NOMO-1 (cell line): ENCODE measurements at regions not wholly inside any gene's neighbourhood (a gene's known extent, or its start where the extent isn't known, plus 50 kb on each side); places are given as distances from the start of the nearest gene placed in this dataset.
"Not testable (repeated sequence)": the region's sequence is repeated elsewhere in the genome, so short reads cannot be mapped to it uniquely, and the experiment has no call there.

Experiments used
- DNase-seq, 2 experiments: peaks; one replicate each; lab custom pipeline; 2025; ENCODE audit not compliant: unreplicated experiment in 2 of 2; lab: John Stamatoyannopoulos, UW

DNA sequence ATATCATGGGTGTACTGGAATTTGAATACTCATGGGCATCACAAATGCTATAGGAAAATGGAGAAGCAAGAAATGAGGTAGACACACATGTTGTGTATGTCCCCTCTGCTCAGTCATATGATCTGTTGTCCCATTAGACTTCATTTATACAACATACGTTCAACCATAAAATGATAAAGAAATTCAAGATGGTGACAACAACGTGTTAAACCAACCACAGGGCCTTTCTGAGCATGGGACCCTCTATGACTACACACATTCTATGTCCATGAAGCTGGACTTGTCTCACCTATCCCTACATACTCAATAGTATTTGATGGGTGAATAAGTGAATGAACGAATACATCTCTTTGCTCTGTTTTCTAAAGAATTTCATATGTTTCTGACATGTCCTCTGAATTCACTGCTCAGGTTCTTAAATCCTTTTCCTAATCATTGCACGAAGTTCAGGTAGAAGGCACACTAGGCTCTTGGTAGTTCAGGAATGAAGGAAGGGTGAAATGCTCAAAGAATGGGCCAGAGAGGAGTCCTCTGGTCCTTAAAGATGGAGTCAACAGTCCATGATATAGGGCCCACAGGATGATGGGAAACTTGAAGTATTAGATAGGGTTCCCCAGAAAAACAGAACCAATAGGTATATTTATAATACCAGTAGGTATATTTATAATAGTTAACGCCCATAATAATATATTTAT, 105.7 kb upstream of the PPM1H start:
- no peak for DNase-seq

DNA sequence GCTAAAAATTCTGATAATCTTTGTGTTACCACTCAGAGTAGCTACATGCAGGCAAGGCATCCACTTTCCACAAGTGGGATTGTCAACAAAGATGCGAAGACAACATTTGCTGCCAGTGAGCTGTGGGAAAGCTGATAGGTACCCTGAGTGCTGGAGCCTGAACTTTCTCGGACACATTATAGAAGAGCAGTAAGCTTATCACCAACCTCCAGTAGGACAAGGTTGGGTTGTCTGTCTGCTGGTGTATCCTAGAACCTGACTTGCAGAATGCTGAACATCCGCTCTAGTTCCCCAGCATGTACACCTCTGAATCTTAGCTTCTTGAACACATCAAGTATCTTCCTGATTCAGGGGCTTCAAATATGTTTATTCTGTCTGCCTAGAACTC, 103.8 kb upstream of the PPM1H start:
- no peak for DNase-seq

DNA sequence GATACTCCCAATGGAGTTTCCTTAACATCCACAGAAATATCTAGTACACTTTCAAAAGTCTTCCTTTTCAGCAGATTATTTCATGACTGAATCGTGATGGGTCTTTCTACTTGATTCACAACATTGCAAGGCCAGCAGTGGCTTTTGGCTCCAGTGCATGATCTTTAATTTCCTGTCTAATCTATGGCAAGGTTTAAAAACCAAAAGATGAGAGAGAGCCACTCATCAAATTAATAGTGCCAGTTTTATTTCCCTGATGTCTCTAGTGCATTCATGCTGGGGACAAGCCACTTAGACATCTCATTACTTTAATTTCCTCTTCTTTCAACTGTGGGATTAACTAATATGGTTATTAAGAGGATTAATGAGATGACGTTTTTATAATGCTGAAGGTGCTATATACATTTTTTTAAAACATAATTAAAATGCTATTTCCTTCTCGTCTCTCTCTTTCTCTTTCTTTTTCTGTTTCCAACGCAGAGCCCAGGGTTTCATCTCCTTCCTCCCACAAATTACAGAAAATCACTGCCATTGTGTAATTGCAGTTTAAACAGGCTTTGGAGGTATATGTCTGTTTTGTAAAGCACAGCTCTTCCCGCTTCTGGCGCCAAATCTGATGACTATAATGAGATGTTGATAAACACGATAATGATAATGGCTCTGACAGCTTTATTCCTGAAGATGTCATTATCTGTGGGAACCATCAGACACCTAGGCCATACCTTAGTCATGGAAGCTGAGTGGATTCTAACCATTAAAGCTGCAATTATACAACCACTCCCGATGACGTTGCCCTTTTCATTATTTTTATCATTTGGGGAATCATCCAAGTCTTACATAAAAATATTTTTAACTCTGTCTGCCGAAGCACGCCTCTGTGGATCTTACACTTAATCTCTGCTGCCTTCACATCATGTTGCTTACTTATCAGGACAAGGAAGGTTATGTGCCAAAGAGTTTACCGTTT, 103.1 kb upstream of the PPM1H start:
- DNase-seq, result no peak

DNA sequence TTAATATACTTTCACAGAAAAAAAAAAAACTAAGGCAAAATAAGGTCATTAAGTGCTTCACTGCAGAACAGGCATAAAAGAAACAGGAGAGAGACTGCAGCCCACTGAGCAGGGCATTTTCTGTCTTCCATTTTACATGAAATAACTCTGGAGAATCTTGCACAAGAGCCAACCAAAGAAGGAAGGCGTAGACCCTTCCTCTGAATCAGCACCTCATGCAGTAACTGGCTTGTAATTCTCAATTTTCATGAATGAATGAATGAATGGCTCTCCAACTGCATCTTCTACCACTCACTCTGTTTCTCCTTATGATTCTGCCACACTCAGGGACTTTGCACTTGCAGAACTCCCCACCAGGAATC, 102.0 kb upstream of the PPM1H start:
- DNase-seq, result no peak

DNA sequence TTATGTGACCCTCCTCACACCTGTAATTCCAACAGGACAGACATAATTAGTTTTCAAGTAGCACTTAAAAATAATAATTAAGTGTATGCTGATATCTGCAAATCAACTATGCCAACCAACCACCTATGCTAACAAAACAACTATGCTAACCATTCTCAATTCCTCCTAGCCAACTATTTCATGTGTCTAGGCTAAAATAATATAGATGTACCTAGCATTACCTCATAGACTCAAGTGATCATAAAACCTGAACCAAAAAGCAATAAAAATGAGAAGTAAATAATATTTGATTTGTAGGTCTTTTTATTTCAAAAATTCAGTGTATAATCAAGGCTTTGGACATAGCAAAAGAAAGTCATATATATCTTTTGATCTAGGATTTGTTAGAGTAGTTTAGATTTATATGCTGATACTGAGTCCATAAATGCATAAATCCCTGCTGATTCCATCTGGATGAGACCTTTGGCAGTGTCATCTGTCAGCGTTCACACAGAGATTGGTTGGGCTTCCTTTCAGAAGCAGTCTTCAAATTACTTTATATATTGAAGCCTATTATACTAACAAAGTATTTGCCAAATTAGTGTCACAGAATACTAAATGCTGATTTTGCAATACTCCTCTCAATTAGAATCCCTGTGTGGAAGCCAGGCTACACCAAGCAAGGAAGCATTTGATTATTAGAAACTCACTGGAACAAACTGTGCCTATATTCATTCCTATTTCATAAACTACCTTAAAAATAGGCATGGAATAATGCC, 101.4 kb upstream of the PPM1H start:
- DNase-seq, result no peak

DNA sequence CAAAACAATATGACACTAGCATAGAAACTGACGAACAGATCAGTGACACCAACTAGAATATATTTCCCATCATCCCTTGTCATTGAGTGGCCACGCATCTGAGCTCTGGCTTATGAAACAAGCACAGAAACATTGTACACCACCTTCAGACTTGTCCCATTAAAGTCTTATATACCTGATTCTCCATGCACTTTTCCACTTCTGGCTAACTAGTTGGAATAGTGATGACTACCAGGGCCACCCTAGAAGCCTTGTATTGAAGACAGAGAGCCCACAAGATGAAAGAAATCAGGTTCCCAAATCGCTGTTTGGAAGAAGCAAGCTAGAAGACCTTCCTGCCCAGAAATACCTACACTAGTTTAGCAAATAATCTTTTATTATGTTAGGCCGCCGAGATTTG, 99.7 kb upstream of the PPM1H start:
- DNase-seq, result no peak

DNA sequence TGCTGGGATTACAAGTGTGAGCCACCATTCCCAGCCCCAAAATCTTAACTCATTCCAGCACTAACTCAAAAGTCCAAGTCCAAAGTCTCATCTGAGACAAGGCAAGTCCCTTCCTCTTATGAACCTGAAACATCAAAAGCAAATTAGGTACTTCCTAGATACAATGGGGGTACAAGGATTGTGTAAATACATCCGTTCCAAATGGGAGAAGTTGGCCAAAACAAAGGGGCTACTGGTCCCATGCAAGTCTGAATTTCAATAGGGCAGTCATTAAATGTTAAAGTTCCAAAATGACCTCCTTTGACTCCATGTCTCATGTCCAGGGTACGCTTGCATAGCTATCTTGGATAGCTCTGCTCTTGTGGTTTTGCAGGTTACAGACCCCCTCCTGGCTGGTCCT, 94.7 kb upstream of the PPM1H start:
- no peak for DNase-seq

DNA sequence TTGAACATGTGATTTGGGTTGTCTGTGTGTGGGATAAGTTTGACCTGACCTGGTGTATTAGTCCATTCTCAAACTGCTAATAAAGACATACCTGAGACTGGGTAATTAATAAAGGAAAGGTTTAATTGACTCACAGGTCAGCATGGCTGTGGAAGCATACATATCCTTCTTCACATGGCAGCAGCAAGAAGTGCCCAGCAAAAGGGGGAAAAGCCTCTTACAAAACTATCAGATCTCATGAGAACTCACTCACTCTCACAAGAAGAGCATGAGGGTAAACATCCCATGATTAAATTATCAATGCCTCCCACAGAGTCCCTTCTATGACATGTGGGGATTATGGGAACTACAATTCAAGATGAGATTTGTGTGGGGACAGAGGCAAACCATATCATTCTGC, 94.0 kb upstream of the PPM1H start:
- no peak for DNase-seq

DNA sequence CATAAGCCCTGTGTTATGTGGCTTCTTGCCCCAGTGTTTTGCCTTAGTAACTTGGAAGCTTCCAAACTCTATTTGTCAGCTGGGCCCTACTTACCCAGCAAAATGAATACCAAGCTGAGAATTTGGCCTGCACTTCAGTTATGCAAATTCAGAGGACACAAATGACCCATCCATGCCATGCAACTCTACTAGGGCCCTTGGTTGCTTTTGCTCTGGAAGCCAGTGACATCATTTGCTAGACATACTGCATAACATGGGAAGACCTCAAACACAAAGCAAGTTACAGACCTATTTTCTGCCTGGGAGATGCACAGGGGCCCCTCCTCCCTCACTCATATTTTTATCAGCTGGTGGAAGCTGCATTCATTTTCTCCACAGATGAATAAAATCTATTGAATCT, 90.2 kb upstream of the PPM1H start:
- no peak for DNase-seq

DNA sequence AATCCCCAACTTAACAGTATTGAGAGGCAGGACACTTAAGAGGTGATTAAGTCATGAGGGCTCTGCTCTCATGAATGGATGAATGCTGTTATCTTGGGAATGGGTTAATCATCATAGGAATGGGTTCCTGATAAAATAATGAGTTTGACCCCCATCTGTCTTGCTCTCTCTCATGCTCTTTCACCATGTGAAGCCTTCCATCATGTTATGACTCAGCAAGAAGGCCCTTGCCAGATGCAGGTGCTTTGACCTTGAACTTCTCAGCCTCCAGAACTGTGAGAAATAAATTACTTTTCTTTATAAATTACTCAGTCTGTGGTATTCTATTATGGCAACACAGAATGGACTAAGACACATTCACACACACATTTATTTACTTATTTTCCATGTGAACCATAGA, 89.0 kb upstream of the PPM1H start:
- DNase-seq, result no peak

DNA sequence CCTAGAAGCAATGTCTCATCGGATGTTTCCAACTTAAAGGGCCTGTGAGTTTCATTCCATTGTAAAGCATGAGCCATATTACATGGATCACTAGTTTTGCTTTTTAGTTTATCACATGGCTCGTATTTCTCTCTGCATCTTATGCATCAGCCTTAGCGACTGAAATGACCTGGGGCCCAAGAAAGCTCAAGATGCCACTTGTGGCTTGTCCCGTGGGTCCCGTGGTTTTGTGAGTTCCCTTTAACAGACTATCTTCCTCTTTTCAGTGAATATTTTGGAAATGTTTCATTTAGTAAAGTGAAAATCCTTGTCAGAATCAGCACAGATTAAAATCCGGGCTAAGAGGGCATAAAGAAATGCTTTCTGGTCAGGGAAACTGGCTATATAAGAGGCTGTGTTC, 86.2 kb upstream of the PPM1H start:
- DNase-seq, result peak in 1 of 2 experiments; percentile 11

DNA sequence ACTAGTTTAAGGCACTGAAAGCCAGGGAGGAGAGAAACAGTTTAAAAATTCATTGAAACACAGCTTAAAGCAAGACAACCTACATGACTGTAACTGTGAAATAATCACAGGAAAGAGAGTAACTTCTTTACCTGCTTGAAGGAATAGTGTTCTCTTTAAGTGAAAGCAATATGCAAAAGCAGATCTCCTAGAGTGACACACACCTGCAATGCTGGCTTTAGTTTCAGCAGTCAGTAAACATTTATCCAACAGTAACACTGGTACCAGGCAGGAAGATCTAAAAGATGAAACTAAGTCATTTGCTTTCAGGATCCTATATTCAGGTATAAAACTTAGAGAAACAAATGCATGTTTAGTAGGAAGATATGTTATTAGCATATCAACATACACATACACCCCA, 85.3 kb upstream of the PPM1H start:
- DNase-seq, result no peak

DNA sequence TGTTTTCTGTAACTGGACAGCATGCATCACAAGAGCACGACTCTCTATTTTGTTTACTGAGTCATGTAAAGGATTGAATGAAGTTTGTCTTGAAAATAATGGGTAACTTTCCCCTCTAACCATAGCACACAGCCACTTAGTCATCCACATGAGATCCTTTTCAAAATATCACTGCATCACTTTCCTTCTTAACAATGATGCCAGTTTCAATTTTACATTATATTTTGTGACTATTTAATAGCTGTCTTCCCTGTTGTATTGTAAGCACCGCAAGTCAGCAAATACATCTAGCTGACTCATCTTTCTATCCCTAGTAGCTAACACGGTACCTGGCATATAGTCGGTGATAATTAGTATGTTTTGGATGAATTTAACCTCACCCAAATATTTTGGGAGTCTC, 83.3 kb upstream of the PPM1H start:
- DNase-seq, result no peak

DNA sequence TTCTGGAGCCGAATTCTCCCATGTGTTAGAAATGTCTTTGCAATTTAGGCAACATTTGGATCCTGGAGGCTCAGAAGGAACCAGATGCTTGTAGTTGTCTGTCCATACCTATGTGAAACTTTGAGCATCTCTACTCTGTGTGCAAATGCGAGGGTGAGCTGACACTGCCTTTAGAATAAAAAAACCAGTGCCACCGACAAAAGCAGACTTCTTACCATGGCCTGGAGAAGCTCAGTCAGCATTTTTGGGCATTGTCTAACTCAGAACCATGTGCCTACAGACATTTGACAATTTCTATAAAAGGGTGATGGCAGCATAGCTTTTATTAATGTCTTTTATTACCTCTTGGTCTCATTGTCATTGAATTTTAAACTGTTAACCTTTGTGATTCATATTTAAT, 78.4 kb upstream of the PPM1H start:
- no peak for DNase-seq

DNA sequence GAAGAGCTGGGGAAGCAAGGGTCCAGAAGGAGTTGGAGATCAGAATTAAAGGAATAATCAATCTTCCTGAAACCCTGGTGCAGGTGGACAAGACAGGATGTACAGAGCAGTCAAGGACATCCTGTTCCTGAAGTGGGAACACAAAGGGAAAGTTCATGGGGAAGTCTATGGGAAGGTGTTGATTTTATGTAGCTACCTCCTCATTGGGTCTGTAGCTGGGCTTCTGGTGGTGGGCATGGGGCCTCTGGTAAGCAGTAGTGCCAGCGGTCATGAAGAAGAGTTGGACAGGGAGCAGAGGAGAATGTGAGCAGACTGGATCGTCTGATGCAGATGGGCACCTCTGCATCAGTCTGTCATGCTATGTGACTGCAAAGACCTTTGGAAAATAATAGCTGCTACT, 75.7 kb upstream of the PPM1H start:
- DNase-seq, result no peak

DNA sequence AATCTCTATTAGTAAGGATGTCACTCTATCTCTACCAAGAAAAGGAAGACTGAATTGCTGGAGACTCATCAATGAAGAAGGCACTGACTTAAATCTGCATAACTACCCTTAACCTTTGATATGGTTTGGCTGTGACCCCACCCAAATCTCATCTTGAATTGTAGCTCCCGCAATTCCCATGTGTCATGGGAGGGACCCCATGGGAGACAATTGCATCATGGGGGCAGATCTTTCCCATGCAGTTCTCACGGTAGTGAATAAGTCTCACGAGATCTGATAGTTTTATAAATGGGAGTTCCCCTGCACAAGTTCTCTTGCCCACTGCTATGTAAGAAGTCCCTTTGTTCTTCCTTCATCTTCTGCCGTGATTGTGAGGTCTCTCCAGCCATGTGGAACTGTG, 73.4 kb upstream of the PPM1H start:
- no peak for DNase-seq

DNA sequence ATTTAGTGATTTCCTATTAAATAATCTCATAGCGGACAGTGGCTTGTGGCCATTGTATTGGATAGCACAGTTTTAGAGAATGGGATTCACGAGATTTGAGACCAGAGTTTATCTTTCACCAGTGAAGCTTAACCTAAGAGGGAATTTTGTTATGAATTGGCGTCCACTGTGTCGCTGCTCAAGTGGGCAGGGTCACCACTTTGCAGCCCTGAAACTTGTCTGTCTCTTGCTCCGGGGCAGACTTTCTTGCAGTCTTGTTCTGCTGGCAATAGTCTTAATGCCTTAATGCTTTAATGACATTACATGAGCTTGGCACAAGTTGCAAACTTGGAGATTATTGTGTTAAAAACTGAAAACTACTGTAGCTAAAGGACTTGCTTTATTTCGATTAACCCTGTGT, 72.8 kb upstream of the PPM1H start:
- DNase-seq, result no peak

DNA sequence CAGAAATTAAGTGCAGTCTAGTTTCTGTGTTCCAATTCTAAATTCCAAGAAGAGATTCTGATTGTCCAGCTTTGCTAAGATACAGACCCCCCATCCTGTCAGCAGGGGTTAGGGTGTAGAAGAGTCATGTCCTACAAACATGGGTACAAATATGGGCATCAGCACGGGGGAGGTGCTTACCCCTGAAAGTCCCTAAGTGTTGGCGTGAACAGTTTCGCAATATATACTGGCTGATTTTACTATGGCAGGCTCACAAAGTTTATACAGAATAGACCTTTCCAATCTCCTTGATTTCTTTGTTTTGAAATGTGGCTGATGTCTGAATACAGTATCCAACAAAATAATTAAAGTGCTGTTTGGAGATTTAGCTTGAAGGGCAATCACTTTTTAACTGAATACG, 71.6 kb upstream of the PPM1H start:
- no peak for DNase-seq

DNA sequence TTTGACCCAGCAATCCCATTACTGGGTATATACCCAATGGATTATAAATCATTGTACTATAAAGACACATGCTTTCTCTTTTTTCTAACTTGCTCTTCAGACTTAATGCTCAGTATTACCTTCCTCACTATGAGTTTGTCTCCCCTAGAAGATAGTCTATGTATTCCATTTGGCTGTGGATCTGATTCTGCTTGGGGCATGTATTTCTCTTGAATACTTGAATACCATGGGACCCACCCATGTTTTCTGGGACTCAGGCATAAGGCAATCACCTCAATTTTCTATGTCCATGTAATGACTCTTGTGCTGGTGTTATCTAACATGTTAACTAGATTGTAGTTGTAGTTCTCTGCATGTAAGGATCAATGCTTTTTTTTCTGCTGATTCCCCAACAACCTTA, 70.4 kb upstream of the PPM1H start:
- no peak for DNase-seq

DNA sequence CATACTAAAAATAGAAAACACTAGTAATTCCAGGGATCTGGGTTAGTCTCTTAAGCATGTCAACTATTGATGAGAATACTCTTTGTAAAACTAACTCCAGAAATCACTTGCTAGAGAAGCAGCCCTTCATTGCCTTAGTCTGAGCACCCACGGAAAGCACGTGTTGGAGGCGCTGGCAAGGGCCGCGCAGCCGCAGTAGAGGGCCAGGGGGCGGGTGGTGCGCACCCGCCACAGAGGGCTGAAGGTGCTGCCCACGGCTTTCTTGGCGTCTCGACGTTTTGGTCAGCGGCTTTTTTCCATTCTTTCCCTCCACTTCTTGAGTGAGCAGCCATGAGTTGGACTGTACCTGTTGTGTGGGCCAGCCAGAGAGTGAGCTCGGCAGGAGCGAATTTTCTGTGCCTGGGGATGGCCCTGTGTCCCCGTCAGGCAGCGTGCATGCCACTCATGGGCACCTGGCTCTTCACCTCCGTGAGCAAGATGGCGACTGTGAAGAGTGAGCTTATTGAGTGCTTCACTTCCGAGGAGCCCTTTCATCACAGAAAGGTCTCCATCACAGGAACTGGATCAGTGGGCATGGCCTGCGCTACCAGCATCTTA, 68.4 kb upstream of the PPM1H start:
- no peak for DNase-seq

DNA sequence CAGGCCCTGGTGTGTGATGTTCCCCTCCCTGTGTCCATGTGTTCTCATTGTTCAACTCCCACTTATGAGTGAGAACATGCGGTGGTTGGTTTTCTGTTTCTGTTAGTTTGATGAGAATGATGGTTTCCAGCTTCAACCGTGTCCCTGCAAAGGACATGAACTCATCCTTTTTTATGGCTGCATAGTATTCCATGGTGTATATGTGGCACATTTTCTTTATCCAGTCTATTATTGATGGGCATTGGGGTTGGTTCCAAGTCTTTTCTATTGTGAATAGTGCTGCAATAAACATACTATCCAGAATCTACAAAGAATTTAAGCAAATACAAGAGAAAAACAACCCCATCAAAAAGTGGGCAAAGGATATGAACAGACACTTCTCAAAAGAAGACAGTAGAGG, 67.1 kb upstream of the PPM1H start:
- not testable (repeated sequence) for DNase-seq
